Activated T-helper 1 cell treated with anti-CD3 and anti-CD28 coated beads, Interleukin-12 subunit alpha, Interleukin-12 subunit beta, Interleukin-2, Interleukin-4 antibody, amounts not matched to agents 30 ng/mL and 10 ng/mL and 1 ng/mL, durations not matched to agents 14 hours and 24 hours and 36 hours (primary cell): ENCODE measurements at regions not wholly inside any gene's neighbourhood (a gene's known extent, or its start where the extent isn't known, plus 50 kb on each side); places are given as distances from the start of the nearest gene placed in this dataset.
"Not testable (repeated sequence)": the region's sequence is repeated elsewhere in the genome, so short reads cannot be mapped to it uniquely, and the experiment has no call there.

Experiments used
- DNase-seq: peaks from one replicate; pipeline ENCODE4 v3.0.0; 2021; ENCODE audit warnings: low spot score
- H3K27ac Mint-ChIP-seq: one replicate; pipeline ENCODE4 v1.8.0; 2021; ENCODE audit warnings: mild to moderate bottlenecking, mixed read lengths
- H3K27me3 Mint-ChIP-seq: one replicate; pipeline ENCODE4 v1.8.0; 2022; ENCODE audit warnings: mild to moderate bottlenecking, moderate library complexity, mixed read lengths; ENCODE audit not compliant: insufficient read depth
- H3K36me3 Mint-ChIP-seq: one replicate; pipeline ENCODE4 v1.8.0; 2021; ENCODE audit warnings: low read depth, mixed read lengths
- H3K4me1 Mint-ChIP-seq: one replicate; pipeline ENCODE4 v1.8.0; 2021; ENCODE audit warnings: low read depth, mixed read lengths
- H3K4me3 Mint-ChIP-seq: one replicate; pipeline ENCODE4 v1.8.0; 2021; ENCODE audit warnings: mild to moderate bottlenecking, moderate library complexity, mixed read lengths
- H3K9me3 Mint-ChIP-seq: one replicate; pipeline ENCODE4 v1.8.0; 2021; ENCODE audit warnings: mixed read lengths
- intact Hi-C: fragments of 100-400 bp; cut with micrococcal nuclease; formaldehyde crosslinking; loops from one replicate; pipeline ENCODE4 v1.15.1; 2024

DNA sequence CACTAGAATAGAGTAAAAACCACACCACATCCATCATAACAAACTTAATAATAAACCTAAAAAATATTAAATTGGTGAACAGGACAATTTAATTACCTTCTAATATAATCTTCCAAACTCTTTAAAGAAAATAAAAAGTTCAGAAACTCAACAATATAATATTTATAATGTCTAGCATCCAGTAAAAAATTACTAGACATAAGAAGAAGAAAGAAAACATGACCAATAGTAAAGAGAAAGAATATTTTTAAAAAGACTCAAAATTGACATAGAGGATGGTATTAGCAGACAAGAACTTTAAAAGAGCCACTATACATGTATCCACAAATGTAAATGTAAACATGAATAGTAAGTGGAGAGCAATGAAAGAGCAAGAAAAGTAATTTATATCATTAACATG lies 388.4 kb downstream of the TFEC start:
- no peak overlapping the region for H3K4me3 Mint-ChIP-seq
- no peak for DNase-seq
- peaks cover 3% of the 10 kb centered on the region for H3K9me3 Mint-ChIP-seq
- H3K36me3 Mint-ChIP-seq = no peaks in the 10 kb centered on the region
- H3K4me1 Mint-ChIP-seq = no peaks in the 10 kb centered on the region
- intact Hi-C loops = no loop called here
- no peak overlapping the region for H3K27ac Mint-ChIP-seq
- no peaks in the 10 kb centered on the region for H3K27me3 Mint-ChIP-seq

DNA sequence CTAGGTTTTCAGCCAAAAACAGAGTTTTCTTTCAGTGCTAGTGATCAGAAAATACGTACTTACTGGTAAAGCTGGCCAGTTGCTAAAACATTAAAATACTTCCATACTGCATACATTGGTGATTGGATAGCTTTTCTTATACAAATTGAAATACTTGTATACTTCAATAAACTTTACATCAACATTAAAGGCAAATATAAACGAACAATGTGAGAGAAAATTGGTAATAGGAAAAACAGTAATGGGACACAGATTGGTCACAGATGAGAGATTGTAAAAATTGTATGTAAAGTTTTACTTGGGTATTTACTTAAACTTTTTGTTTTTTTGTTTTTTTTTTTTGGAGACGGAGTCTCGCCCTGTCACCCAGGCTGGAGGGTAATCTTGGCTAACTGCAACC lies 391.7 kb downstream of the TFEC start:
- Mint-ChIP-seq H3K9me3 (peaks cover 3% of the 10 kb centered on the region), H3K4me3 (no peak overlapping the region), H3K27ac (no peak overlapping the region), H3K27me3 (no peaks in the 10 kb centered on the region), H3K4me1 (no peaks in the 10 kb centered on the region), H3K36me3 (no peaks in the 10 kb centered on the region)
- intact Hi-C loops = no loop called here
- DNase-seq = no peak

- Mint-ChIP-seq H3K27me3 (no peaks in the 10 kb centered on the region), H3K9me3 (peaks cover under 1% of the 10 kb centered on the region), H3K27ac (no peak overlapping the region), H3K4me3 (no peak overlapping the region), H3K36me3 (no peaks in the 10 kb centered on the region), H3K4me1 (no peaks in the 10 kb centered on the region)
- intact Hi-C loops = no loop called here
- no peak for DNase-seq
Observed at GRCh38 chr7:115637128-115637527, 393.4 kb downstream of the TFEC start.

- Mint-ChIP-seq H3K4me1 (no peaks in the 10 kb centered on the region), H3K9me3 (no peaks in the 10 kb centered on the region), H3K27ac (no peak overlapping the region), H3K27me3 (no peaks in the 10 kb centered on the region), H3K36me3 (no peaks in the 10 kb centered on the region), H3K4me3 (no peak overlapping the region)
- intact Hi-C loops = no loop called here
- DNase-seq = no peak
Observed at GRCh38 chr7:115635876-115636275, 394.7 kb downstream of the TFEC start.

DNA sequence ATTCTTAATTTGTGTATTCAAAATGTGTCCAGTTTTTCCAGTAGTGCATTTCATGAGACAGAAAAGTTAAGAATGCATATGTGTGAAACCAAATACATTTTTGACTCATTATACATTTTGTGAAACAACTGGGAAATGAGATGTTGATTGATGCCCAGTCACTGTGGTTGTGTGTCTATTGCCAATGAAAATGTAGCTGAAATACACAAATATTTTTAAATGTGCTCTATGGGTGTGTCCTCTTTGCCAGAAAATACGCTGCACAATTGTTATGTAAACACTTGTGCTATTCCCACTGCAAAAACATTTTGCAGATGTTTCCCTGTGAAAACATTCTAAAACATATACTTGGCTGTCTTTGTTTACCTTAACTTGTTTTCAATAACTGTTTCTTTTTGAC lies 395.2 kb downstream of the TFEC start:
- intact Hi-C loops = no loop called here
- no peak overlapping the region for H3K27ac Mint-ChIP-seq
- no peaks in the 10 kb centered on the region for H3K36me3 Mint-ChIP-seq
- DNase-seq = no peak
- no peaks in the 10 kb centered on the region for H3K4me1 Mint-ChIP-seq
- no peak overlapping the region for H3K4me3 Mint-ChIP-seq
- H3K27me3 Mint-ChIP-seq = no peaks in the 10 kb centered on the region
- H3K9me3 Mint-ChIP-seq = no peaks in the 10 kb centered on the region

DNA sequence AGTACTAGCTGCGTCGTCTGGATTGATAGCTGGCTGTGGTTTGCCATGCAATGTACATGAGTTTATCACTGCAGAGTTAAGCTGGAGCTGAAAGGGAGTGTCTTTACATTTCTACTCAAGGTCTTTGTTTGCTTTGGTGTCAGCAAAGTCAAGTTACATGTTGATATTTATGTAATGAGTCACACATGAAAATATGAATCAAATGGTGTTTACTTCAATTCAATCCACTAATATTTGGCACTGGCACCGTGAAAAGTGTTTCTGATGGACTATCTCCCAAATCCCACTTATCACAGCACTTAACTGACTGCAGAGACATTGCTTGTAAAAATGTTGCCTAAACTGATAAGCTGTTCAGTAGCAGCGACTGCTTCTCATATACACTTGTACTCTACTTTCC lies 395.9 kb downstream of the TFEC start:
- H3K27me3 Mint-ChIP-seq = no peaks in the 10 kb centered on the region
- no peak overlapping the region for H3K27ac Mint-ChIP-seq
- no peaks in the 10 kb centered on the region for H3K4me1 Mint-ChIP-seq
- no peak for DNase-seq
- intact Hi-C loops = no loop called here
- H3K4me3 Mint-ChIP-seq = no peak overlapping the region
- no peaks in the 10 kb centered on the region for H3K36me3 Mint-ChIP-seq
- H3K9me3 Mint-ChIP-seq = no peaks in the 10 kb centered on the region

DNA sequence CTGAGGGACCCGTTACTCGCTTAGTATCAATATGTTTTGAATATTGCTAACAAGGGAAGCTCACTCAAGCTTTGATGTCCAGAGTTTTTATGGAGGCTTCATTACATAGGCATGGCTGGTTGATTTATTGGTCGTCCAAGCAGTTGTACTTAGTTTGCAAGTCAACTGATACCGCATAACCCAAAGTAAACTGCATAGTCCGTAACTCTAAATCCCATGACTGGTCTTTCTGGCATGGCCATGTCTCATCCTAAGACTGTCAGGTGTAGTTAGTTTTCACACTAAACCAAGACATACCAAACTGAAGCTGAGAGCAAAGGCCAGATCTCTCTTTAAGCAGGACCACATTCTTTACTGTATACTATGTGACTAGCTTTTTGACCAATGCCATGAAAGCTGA lies 397.9 kb downstream of the TFEC start:
- Mint-ChIP-seq H3K4me3 (no peak overlapping the region), H3K4me1 (no peaks in the 10 kb centered on the region), H3K36me3 (no peaks in the 10 kb centered on the region), H3K27ac (no peak overlapping the region), H3K27me3 (no peaks in the 10 kb centered on the region), H3K9me3 (no peaks in the 10 kb centered on the region)
- intact Hi-C loops = no loop called here
- DNase-seq = no peak

DNA sequence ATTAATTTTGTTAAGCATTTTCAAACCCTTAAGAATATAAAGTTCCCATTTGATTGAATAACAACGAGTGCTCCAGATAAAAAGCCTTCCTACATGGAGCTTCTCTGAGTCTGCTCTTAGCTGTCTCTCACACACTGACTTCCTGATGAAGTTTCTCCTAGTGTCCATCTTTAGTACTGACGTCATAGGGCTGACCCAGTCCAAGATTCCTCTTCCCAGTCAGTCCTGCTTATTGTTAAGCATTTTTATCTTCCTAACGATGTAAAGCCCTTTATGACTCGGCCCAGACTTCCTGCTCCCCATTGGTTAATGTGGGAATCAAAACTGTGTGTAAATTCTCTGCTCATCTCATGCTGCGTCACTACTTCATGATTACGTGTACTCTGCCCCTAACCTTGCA lies 398.8 kb downstream of the TFEC start:
- Mint-ChIP-seq H3K4me3 (no peak overlapping the region), H3K4me1 (no peaks in the 10 kb centered on the region), H3K27ac (no peak overlapping the region), H3K9me3 (no peaks in the 10 kb centered on the region), H3K36me3 (no peaks in the 10 kb centered on the region), H3K27me3 (no peaks in the 10 kb centered on the region)
- DNase-seq = no peak
- intact Hi-C loops = no loop called here

DNA sequence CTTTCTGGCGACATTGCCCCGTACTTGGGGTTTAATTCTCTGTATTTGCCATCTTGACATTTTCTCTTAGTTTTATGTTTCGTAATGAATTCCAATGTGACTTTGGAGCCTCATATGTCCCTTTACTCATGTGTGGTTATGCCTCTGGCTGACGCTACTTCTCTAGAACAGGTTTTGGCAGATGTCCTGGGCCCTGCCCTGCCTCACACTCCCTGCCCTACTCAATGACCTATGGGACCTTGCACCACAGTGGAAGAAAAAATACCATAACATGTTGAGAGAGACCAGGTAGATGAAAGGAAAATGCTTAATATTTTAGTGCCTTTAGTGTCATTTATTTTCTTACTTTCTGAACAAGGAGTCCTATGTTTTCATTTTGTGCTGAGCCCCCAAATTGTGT lies 400.5 kb downstream of the TFEC start:
- Mint-ChIP-seq H3K27me3 (no peaks in the 10 kb centered on the region), H3K4me1 (no peaks in the 10 kb centered on the region), H3K9me3 (no peaks in the 10 kb centered on the region), H3K4me3 (no peak overlapping the region), H3K27ac (no peak overlapping the region), H3K36me3 (no peaks in the 10 kb centered on the region)
- DNase-seq = no peak
- intact Hi-C loops = no loop called here

GRCh38 chr7:115618676-115619075 lies 411.9 kb downstream of the TFEC start:
- intact Hi-C loops = no loop called here

GRCh38 chr7:115613836-115614235 lies 416.7 kb downstream of the TFEC start:
- no peak for DNase-seq
- no peaks in the 10 kb centered on the region for H3K36me3 Mint-ChIP-seq
- no peak overlapping the region for H3K27ac Mint-ChIP-seq
- intact Hi-C loops = no loop called here
- no peaks in the 10 kb centered on the region for H3K27me3 Mint-ChIP-seq
- no peaks in the 10 kb centered on the region for H3K9me3 Mint-ChIP-seq
- H3K4me1 Mint-ChIP-seq = no peaks in the 10 kb centered on the region
- no peak overlapping the region for H3K4me3 Mint-ChIP-seq

More at GRCh38 chr7:115618676-115619075, 411.9 kb downstream of the TFEC start:
- DNase-seq = no peak
- no peak overlapping the region for H3K27ac Mint-ChIP-seq
- H3K4me1 Mint-ChIP-seq = no peaks in the 10 kb centered on the region
- no peaks in the 10 kb centered on the region for H3K36me3 Mint-ChIP-seq
- no peaks in the 10 kb centered on the region for H3K27me3 Mint-ChIP-seq
- no peak overlapping the region for H3K4me3 Mint-ChIP-seq
- no peaks in the 10 kb centered on the region for H3K9me3 Mint-ChIP-seq

GRCh38 chr7:115603416-115603815 lies 427.1 kb downstream of the TFEC start:
- intact Hi-C loops = no loop called here
- H3K36me3 Mint-ChIP-seq = no peaks in the 10 kb centered on the region
- H3K4me3 Mint-ChIP-seq = no peak overlapping the region
- no peaks in the 10 kb centered on the region for H3K4me1 Mint-ChIP-seq
- DNase-seq = no peak
- H3K27me3 Mint-ChIP-seq = no peaks in the 10 kb centered on the region
- H3K27ac Mint-ChIP-seq = no peak overlapping the region
- no peaks in the 10 kb centered on the region for H3K9me3 Mint-ChIP-seq

DNA sequence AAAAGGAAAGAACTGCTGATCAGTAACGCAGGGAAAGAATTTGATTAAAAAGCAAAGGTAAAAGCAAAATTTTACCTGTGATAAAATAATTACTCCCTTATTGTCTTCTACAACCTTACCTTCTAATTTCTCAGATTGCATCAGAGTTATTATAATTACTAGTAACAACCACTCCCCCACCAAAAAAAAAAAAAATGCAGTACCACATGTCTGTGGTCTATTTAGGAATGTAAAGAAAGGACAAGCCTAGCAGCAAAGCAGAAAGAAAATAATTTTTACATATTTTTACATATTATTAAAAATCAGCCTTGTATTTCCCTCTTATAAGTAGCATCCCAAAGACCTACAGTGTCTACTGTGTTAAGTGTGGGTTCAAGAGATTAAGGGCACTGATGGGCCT lies 430.4 kb downstream of the TFEC start:
- no peaks in the 10 kb centered on the region for H3K36me3 Mint-ChIP-seq
- H3K9me3 Mint-ChIP-seq = peaks cover 7% of the 10 kb centered on the region
- H3K27ac Mint-ChIP-seq = no peak overlapping the region
- no peak for DNase-seq
- H3K27me3 Mint-ChIP-seq = peaks cover 2% of the 10 kb centered on the region
- H3K4me3 Mint-ChIP-seq = no peak overlapping the region
- no peaks in the 10 kb centered on the region for H3K4me1 Mint-ChIP-seq
- intact Hi-C loops = no loop called here

DNA sequence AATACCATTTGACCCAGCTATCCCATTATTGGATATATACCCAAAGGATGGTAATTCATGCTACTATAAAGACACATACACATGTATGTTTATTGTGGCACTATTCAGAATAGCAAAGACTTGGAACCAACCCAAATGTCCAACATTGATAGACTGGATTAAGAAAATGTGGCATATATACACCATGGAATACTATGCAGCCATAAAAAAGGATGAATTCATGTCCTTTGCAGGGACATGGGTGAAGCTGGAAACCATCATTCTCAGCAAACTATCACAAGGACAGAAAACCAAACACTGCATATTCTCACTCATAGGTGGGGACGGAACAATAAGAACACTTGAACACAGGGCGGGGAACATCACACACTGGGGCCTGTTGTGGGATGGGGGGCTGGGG lies 431.4 kb downstream of the TFEC start:
- DNase-seq, H3K27me3 Mint-ChIP-seq, H3K9me3 Mint-ChIP-seq, H3K4me1 Mint-ChIP-seq, H3K4me3 Mint-ChIP-seq, intact Hi-C loops, H3K36me3 Mint-ChIP-seq, H3K27ac Mint-ChIP-seq: not testable (repeated sequence)
